DMS153 treated with DMSO at 0.1 percent for 48 hours (cell line): ENCODE measurements at regions not wholly inside any gene's neighbourhood (a gene's known extent, or its start where the extent isn't known, plus 50 kb on each side); places are given as distances from the start of the nearest gene placed in this dataset.
A peak's percentile ranks its signal among the peaks of the same experiment; 100 is the strongest.

Source experiments
- DNase-seq: peaks from one replicate; lab custom pipeline; 2025; ENCODE audit not compliant: unreplicated experiment; lab: John Stamatoyannopoulos, UW

GRCh38 chr9:16153741-16154140 lies 600.9 kb downstream of the CCDC171 start:
- DNase-seq: no peak

DNA sequence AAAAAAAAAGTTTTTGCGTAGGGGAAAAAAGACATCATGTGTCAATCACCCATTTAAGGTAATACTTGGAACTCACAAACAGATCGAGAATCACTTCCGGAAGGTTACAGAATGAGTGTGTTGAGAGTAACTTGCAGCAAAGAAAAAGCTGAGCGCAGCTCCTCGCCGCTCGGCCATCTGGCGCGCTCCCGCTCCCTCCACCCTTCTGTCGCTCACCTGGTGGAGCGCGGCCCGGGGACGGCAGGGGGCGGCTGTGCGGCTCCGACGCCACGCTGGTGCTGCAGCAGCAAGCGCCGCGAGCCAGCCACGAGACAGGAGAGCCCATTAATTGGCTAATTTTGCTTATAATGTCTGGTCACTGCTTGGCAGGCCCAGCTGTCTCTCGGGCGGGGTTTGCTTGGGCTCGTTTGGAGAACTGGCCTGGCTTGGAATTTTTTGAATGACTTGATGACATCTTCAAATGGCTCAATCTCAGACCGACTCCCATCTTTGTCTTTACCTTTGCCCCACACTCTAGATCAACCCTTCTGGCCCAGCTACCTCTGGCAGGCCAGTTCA lies 601.8 kb downstream of the CCDC171 start:
- peak; percentile 42 for DNase-seq

GRCh38 chr9:16155878-16156277 lies 603.0 kb downstream of the CCDC171 start:
- no peak for DNase-seq

DNA sequence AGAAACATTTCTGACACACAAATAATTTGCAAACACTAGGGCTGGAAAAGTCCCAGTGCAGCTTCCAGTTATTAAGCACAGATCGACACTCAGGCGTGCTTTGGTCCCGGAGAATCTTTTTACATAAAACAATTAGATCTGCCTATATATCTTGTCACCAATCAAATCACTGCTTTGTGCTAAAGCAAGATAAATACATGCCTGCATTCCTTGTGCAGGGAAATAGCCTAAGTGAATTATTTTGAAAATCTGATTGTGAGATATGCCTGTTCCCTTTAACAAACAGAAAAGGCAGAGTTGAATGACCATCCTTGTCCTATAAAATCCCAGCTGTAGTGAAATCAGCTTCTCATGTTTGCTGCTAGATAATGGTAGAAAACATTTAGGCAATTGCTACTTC lies 604.4 kb downstream of the CCDC171 start:
- DNase-seq: no peak

- no peak for DNase-seq
These were observed 604.8 kb downstream of the CCDC171 start for GRCh38 chr9:16157651-16158050.

GRCh38 chr9:16158093-16158492 lies 605.2 kb downstream of the CCDC171 start:
- no peak for DNase-seq

- no peak for DNase-seq
These were observed 608.6 kb downstream of the CCDC171 start for GRCh38 chr9:16161483-16161882.

- no peak for DNase-seq
These were observed 617.3 kb downstream of the CCDC171 start for GRCh38 chr9:16170119-16170518.

DNA sequence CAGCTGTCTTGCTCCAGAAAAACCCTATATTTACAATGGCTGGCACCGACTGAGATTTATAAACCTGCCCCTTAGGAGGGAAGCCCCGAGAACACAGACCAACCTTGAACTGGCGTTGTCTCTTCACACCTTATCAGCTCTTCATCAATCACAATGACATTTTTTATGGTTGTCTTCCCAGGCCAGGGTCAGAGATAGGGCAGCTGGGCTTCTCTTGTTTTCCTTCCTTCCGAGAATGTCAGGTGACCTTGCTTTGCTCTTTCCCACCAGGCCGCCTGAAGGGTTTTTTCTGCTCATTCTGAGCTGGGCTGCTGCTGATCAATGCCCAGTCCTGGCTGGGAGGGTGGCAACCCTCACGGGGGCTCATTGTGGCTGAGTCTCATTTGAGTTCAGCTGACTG lies 619.1 kb downstream of the CCDC171 start:
- no peak for DNase-seq

DNA sequence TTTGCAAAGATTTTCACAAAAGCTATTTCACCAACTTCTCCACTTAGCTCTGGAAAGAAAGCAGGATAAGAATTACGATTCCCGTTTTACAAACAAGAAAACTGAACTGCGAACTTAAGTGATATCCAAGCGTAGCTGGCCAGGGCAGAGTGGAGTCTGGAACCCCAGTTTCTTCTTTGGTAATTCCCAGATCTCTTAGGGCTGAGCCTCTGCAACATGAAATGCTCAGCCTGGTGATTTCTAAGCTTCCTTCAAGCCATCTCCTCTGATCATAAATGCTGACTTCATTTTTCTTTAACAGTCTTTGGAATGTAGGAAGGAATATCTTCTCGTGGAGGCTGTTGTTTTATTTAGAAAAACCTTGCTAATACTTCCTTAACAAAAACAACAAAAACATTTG lies 620.0 kb downstream of the CCDC171 start:
- no peak for DNase-seq

GRCh38 chr9:16174915-16175314 lies 622.1 kb downstream of the CCDC171 start:
- DNase-seq: no peak

GRCh38 chr9:16175461-16175860 lies 622.6 kb downstream of the CCDC171 start:
- DNase-seq: no peak

- DNase-seq: no peak
These were observed 625.5 kb downstream of the CCDC171 start for GRCh38 chr9:16178294-16178693.

DNA sequence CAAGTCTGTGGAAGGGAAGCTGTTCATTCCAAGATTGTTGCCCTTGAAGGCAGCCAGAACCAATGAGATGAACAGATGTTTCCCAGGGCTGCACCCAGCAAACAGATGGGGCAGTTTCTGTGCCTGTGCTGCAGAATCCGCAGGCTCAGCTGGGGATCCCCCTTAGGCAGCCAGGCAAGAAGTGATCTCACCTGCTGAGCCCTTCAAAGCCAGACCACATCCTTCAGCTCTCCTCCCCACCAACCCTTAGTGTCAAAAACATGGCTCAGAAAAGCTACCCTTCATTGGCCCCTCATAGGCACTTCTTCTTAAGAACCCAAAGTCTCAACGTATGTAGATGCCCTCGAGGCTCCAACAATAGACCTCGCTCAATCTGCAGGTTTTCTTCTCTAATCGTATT lies 626.7 kb downstream of the CCDC171 start:
- DNase-seq: no peak

- DNase-seq: no peak
These were observed 627.2 kb downstream of the CCDC171 start for GRCh38 chr9:16180091-16180490.

- no peak for DNase-seq
These were observed 627.7 kb downstream of the CCDC171 start for GRCh38 chr9:16180546-16180945.

GRCh38 chr9:16181539-16181938 lies 628.7 kb downstream of the CCDC171 start:
- DNase-seq: no peak

- no peak for DNase-seq
These were observed 629.9 kb downstream of the CCDC171 start for GRCh38 chr9:16182784-16183183.

DNA sequence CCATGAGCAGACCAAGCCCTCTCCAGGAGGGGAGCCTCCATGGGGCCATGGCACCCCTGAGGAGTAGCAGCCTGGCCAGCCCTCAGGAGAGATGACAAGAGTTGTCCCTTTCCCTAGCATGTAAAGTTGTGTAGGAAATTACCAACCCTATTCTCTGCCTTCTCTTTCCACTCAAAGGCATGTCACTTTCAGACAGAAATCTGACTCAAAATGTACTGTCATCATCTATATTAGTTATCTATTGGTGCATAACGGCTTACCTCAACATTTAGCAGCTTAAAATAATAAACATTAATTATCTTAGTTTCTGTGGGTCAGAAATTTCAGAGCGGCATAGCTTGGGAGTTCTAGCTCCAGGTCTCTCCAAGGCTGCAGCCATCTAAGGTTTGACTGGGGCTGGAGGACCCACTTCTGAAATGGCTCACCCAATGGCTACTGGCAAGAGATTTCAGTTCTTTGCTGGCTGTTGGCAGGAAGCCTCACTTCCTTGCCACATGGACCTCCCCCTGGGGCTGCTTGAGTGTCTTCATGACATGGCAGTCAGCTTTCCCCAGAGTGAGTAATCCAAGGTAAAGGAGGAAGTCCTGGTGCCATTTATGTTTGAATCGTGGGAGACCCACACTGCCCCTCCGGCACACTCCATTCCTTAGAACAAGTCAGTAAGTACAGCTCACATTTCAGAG lies 632.3 kb downstream of the CCDC171 start:
- no peak for DNase-seq

DNA sequence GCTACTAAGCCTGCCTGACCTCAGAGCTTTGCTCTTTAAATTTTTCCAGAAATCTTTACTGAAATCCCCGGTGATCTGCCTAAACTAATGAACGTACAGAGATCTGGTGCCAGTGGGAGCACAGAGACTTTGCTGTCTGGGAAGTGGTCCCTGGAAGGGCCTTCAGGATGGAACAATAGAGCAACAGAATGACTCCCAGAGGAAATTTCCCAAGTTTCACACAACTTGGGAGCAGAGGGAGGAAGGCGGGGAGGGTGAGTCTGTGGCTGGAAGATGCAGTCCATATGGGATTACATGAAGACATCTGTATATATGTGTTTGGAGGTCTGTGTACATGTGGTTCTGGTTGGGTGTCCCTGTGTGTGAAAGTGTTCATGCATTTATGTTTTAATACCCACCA lies 638.3 kb downstream of the CCDC171 start:
- DNase-seq: no peak

GRCh38 chr9:16191691-16192402 lies 639.0 kb downstream of the CCDC171 start:
- peak; percentile 52 for DNase-seq

DNA sequence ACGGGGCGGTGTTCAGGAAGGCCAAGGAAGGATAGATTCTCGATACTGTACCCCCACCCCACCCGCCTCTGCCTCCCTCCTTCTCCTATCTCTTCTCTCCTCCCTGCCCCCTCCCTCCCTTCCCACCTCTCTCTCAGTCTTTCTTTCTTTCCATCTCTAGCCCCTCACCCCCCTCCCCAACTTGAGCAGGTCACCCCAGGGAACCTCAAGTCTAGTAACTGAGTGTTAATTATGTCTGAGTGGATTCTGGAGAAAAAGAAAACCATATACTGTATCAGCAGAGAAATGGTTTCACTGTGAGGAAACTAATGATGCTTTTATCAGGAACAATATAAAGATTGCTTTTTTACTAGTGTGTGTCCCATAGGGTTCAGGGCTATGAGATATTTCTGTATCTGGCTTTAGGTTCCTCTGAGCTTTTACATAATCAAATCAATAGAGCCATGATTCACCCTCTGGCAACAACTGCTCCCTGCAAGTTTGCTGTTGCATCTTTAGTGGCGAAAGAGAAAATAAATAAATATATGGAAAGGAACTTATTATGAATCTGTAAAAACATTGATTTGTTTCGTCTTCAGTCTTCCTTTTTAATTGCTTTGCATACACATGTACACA lies 639.7 kb downstream of the CCDC171 start:
- no peak for DNase-seq
